GM19238 (cell line): ENCODE measurements at regions not wholly inside any gene's neighbourhood (a gene's known extent, or its start where the extent isn't known, plus 50 kb on each side); places are given as distances from the start of the nearest gene placed in this dataset.

Source experiments
- DNase-seq: peaks from one replicate; pipeline ENCODE4 v3.0.0; 2011; ENCODE audit warnings: low spot score; ENCODE audit not compliant: insufficient read length

DNA sequence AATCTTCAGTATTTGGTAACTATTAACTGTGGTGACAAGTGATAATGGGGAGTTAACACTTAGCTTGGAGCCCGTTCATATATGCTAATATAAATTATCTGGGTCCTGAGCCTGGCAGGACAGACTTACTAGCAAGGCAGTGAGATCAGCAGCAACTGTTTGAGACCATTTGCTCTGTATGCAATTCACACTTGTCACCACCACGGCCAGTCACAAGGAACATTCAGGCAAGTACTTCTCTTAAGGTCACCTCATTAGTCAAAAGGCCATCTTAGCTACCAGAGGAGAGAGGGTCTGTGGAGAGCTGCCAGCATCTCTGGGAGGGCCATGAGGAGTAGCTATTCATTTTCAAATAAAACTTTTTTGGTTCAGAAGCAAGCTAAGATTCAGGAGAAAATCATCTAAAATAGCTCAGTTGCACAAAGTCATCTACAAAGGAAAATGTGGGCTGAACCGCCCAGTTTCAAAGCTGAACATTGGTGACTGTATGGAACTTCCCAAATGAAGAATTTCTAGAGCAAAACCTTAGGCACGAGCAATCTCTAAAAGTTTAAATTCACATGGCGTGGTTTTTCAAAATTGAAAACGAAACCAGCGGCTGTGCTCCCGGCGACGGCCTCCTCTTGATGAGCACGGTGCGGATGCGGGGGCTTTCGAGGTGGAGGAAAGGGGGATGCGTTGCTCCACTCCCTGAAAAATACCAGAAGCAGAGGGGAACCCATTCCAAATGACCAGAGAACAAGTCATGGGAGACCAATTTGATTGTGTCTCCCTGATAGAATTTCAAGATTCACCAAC is 233.5 kb upstream of the MGMT start:
- DNase-seq: no peak

GRCh38 chr10:129236274-129236691 is 230.8 kb upstream of the MGMT start:
- no peak for DNase-seq

DNA sequence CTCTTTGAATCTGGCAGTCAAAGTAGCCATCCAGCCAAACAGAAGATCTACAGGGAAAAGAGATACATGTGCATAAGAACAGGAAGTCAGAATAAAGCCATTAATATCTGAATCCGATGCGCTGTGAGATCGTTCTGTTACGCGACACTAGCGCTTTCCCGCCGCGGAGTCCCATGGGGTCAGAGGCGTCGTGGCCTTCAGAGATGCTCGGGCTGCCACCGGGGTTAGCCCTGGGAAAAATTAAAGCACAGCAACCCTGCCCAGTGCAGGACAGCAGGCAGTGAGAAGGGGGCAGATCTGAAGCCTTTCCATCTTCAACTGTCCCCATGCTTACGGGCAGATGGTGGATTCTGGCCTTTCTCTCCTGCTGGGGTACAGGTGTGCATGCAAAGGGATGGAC is 225.6 kb upstream of the MGMT start:
- no peak for DNase-seq

DNA sequence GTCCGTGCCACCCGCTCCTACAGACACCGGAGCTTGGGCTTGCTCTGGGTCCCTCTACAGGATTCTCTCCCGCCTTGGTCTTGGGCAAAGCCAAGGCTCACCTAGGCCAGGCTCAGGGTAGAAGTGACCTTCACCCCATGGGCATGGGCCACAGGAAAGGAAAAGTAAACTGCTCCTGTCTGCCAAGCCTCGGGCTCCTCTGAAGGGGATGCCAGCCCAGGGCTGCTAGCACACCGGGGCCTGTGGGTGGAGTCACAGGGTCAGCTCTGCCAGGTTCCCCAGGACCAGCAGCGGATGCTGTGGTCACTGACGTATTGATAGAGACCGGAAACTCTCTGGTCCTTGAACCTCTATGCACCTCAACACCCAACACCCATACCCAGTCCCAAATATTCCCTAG is 222.7 kb upstream of the MGMT start:
- no peak for DNase-seq

GRCh38 chr10:129244757-129245156 is 222.3 kb upstream of the MGMT start:
- DNase-seq: no peak

DNA sequence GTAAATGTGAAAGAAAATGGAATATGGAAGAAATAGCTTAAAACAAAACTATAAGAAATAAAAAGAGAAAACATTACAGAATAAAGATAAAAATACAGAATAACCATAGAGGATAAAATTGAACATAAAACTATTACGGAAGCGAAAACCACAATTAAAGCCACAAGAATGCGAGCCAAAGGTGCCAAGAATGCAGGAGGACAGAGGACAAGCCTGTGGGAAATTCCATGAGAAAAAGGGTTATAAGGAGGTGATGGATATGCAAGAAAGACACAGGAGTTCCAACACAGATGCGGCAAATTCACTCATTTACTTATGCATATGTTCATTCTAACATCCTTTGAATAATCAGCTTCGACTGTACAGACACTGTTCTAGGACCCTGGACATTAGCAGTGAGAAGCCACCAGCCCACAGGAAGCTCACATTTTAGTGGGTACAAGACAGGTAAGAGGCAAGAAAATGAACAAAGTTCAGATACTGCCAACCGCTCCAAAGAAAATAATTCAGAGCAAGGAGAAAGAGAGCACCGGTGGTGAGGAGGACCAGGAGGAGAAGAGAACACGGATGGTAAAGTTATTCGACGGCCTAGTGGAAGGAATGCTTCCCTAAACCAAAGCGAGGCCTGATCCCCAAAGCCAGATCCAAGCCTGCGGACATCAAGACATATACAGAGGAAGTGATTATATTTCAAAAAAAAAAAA is 213.7 kb upstream of the MGMT start:
- no peak for DNase-seq

- DNase-seq: no peak
These were observed 213.2 kb upstream of the MGMT start for GRCh38 chr10:129253865-129254179.

DNA sequence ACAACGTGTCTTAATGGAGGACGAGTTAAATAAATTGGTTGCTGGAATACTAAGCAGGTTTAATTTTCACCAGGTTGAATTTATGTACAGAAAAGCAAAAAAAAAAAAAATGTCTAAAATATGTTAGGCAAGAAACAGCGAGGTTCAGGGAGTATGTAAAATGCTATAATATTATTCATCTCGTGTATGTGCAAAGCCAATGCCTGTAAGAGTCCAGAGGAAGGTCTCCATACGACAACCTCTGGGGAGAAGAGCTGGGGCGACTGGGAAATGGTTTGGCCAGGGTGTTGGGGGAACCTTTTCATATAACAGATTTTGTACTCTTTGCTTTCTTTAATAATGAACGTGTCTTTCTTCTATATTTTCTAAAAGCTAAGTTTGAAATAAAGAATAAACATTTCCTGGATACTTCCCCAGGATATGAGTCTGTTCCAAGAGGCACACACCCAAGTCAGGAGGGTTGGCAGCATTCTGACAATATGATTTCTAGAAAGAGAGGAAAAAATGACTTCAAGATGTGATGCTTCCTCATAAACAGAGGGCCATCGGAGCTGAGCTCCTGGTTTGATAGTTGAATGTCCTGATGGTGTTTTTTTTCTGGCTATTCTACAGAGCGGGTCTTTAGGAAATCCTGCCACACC is 208.6 kb upstream of the MGMT start:
- no peak for DNase-seq

DNA sequence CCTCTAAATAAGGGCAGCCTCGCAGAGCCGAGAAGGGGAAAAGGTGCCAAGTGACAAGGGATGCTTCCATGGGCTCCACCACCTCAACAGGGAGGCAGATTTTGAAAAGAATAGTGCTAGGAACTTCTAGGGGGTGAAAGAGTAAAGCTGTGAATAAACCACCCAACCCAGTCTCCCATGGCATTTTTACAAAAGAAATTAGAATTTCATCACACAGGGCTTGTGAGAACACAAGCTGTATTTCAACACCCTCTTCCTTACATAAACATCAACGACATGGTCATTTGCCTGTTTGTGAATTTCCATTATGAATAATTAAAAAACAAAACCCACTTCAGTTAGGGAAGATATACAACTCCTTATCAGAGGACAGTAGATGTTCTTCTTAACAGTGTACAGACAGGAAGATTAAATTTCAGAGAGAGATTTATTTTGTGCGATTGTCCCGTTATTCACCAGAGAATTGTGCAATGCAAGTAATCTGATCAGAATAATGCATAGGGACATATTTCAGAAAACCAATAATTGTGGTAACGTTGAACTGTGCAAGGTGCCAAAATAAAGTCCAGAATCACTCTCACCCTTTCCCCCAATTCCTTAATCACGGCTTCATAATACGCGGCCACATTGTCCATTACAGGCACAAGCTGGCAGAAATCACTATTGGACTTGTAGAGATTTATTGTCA is 207.8 kb upstream of the MGMT start:
- DNase-seq: no peak

GRCh38 chr10:129272176-129272575 is 194.9 kb upstream of the MGMT start:
- no peak for DNase-seq

GRCh38 chr10:129272866-129273650 is 194.0 kb upstream of the MGMT start:
- no peak for DNase-seq

GRCh38 chr10:129273860-129274259 is 193.2 kb upstream of the MGMT start:
- no peak for DNase-seq

DNA sequence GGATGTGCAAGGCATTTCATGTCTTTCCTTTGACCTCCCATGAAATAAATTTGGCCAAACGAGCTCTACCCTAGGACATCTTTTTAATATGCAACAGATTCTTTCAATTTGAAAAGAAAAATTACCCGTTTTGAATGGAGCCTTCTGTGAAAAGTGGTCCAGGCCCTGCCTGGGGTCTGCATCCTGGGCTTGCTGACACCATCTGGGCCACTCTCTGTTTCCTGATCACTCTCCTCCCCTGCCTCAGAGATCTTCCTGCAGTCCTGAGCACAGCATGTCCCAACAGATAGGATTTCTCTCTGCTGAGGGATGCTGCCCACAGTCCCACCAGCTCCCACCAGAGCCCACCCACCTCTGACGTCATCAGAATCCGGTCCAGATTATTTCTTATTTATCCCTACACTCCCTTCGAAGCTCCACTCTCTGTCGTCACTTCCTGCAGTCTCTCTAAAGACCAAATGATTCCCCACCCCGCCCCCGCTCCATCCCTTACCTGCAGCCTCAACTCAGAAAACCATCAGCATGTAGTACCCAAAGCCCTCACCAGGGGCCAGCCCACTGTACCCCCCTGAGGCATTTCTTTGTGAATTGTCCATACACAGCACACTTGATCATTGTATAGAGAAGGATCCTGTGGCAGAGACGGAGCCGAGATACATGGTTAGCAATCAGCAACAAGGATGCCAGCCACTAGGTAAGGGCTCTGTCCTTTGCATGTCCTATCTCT is 192.1 kb upstream of the MGMT start:
- DNase-seq: no peak

- no peak for DNase-seq
These were observed 191.2 kb upstream of the MGMT start for GRCh38 chr10:129275886-129276285.

DNA sequence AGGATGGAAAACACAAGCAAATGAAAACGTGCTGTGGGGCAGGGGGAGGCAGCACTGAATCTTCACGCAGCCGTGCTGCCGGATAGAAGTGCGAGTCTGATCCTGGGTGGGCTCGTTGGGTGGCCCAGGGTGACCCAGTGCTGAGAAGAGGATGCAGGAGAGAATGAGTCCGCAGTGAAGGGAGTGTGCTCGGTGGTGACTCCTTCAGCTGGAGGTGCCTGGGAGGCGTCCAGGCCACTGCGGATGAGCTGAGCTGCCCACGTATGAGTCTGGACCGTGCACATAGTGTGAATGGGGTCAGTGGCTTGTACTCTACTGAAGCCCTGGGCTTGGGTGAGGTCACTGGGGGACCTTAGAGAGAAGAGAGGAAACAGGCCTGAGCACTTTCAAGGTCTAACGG is 190.0 kb upstream of the MGMT start:
- no peak for DNase-seq

DNA sequence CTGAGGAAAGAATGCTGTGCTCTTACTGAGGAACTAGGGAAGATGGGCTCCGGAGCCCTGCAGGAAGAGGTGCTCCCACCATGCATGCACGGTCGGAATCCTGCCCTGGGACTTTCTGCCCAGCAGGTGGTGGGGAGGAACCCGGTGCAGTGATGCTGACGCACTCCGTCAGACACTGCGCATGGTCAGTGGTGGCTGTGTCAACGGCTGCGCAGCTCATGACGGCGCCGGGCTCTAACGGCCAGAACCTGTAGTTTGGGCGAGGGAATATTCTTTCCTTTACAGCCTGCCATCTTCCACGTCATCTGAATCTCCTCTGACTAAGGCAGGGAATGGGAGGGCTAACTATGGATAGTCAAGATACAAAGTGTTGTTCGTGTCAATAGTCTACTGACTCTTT is 189.2 kb upstream of the MGMT start:
- no peak for DNase-seq

DNA sequence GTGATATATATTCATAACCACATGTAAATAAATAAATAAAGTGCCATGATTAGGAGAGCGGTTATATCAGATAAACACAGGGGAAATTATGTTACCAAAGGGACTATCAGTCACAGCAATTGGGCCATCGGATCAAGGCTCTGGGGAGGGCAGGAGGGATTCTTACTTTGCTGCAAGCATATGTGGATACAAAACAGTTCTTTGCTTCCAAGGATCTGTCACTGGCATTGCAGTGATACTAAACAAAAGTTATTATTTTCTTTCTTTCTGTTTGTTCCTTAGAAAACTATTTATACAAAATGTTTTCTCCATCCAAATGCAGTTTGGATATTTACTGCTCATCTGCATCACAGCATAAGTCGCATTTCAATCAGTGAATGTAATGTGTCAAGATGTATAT is 188.4 kb upstream of the MGMT start:
- no peak for DNase-seq

DNA sequence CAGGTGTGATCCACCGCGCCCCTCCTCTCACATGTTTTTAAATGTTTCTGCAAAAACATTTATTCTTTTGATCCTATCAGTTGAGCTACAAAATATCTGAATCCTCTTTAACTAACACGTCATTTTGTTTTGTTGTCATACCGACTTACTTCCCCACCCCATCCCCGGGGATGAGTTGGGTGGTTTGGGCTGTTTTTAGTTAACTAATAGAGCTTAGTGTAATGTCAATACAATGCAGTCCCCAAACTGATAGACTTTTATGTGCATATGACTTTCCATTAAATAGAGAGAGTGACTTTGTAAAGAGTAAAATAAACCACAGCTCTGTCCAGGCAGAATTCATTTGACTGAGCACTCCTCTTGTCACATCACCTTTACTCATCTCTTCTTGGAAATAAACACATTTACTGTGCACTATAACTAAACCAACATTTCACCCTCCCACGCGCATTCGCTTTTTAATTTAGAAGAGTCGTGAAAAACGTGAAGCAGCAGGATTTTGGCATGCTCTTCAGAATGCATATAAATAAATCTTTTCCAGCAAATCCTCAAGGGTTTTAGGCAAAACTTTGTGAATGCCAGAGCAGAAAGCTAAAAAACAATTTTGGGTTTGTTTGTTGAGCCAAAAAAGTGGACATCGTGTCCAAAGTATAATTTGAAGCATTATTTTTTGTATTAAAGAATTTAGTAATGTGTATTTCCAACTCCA is 187.4 kb upstream of the MGMT start:
- DNase-seq: no peak

GRCh38 chr10:129280155-129280502 is 186.9 kb upstream of the MGMT start:
- no peak for DNase-seq

GRCh38 chr10:129280908-129281586 is 186.0 kb upstream of the MGMT start:
- no peak for DNase-seq
